ENCODE measurements at regions not wholly inside any gene's neighbourhood (a gene's known extent, or its start where the extent isn't known, plus 50 kb on each side); places are given as distances from the start of the nearest gene placed in this dataset.
"Not testable (repeated sequence)": the region's sequence is repeated elsewhere in the genome, so short reads cannot be mapped to it uniquely, and the experiment has no call there.

- TF ChIP-seq POLR2AphosphoS5 (IDR thresholded peaks at IDR 0.05; ENCODE audit: low read depth, low read length), result no peak
- no peak for TF ChIP-seq TAF1 (IDR thresholded peaks at IDR 0.05; ENCODE audit: borderline replicate concordance, low read depth, low read length)
- TF ChIP-seq POLR2A (IDR thresholded peaks at IDR 0.05; ENCODE audit: low read depth, low read length), result no peak
- no peak for DNase-seq (ENCODE audit: insufficient read length)
These were observed 221.8 kb upstream of the PPP1R3A start for GRCh38 chr7:114140561-114140960.

DNA sequence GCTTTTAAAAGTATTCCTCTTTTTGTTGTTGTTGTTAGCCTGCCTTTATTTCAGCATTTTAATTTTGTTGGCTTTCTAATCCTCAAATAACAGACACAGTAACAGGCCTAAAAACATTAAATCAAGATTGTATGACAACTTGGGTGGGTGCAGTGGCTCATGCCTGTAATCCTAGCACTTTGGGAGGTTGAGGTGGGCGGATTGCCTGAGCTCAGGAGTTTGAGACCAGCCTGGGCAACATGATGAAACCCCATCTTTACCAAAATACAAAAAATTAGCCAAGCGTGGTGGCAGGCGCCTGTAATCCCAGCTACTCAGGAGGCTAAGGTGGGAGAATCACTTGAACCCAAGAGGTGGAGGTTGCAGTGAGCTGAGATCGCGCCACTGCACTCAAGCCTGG lies 220.9 kb upstream of the PPP1R3A start:
- not testable (repeated sequence) for DNase-seq (ENCODE audit: insufficient read length); FAIRE-seq

More at GRCh38 chr7:114140561-114140960, 221.8 kb upstream of the PPP1R3A start:
- no peak for FAIRE-seq

DNA sequence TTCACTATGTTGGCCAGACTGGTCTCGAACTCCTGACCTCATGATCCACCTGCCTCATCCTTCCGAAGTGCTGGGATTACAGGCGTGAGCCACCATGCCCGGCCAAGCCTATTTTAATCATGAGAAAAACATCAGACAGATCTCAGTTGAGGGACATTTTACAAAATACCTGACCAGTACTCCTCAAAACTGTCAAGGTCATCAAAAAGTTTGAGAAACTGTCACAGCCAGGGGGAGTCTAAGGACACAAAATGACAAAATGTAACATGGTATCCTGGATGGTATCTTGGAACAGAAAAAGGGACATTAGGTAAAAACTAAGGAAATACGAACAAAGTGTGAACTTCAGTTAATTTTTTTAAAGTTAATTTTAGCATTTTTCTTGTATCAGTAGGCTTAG lies 219.8 kb upstream of the PPP1R3A start:
- FAIRE-seq (no peak), DNase-seq (ENCODE audit: insufficient read length) (no peak)
- no peak for TF ChIP-seq POLR2A (IDR thresholded peaks at IDR 0.05; ENCODE audit: low read depth, low read length)

- FAIRE-seq (no peak), DNase-seq (ENCODE audit: insufficient read length) (no peak)
- TF ChIP-seq POLR2AphosphoS5 (IDR thresholded peaks at IDR 0.05; ENCODE audit: low read depth, low read length) (no peak), TAF1 (IDR thresholded peaks at IDR 0.05; ENCODE audit: borderline replicate concordance, low read depth, low read length) (no peak)
These were observed 214.9 kb upstream of the PPP1R3A start for GRCh38 chr7:114133717-114134116.

GRCh38 chr7:114130866-114131265 lies 212.1 kb upstream of the PPP1R3A start:
- FAIRE-seq (no peak), DNase-seq (ENCODE audit: insufficient read length) (no peak)
- TF ChIP-seq POLR2A (IDR thresholded peaks at IDR 0.05; ENCODE audit: low read depth, low read length), result no peak
- no peak for TF ChIP-seq TAF1 (IDR thresholded peaks at IDR 0.05; ENCODE audit: borderline replicate concordance, low read depth, low read length)

DNA sequence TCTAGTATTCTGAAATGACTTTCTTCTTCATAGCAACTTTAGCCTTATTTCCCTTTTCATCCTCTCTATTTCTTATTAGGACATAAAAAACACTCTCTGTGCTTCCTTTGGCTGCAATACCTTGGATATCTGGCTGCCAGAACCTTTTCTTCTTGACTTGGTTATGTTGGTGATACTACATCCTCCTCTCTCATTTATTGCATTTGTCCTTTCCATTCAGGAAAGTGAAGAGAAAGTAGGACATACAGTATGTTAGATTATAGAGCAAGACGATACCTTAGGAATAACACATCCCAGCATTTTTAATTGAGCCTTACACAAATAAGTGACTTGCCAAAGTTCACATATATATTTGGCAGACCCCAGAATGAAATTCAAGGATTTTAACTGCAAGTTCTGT lies 210.1 kb upstream of the PPP1R3A start:
- no peak for DNase-seq (ENCODE audit: insufficient read length)
- FAIRE-seq, result no peak
- TF ChIP-seq POLR2AphosphoS5 (IDR thresholded peaks at IDR 0.05; ENCODE audit: low read depth, low read length), result no peak
- no peak for TF ChIP-seq TAF1 (IDR thresholded peaks at IDR 0.05; ENCODE audit: borderline replicate concordance, low read depth, low read length)
- TF ChIP-seq POLR2A (IDR thresholded peaks at IDR 0.05; ENCODE audit: low read depth, low read length), result no peak

GRCh38 chr7:114126095-114126494 lies 207.3 kb upstream of the PPP1R3A start:
- no peak for FAIRE-seq
- no peak for DNase-seq (ENCODE audit: insufficient read length)
- no peak for TF ChIP-seq POLR2A (IDR thresholded peaks at IDR 0.05; ENCODE audit: low read depth, low read length)

- no peak for DNase-seq (ENCODE audit: insufficient read length)
- TF ChIP-seq TAF1 (IDR thresholded peaks at IDR 0.05; ENCODE audit: borderline replicate concordance, low read depth, low read length) (no peak), POLR2AphosphoS5 (IDR thresholded peaks at IDR 0.05; ENCODE audit: low read depth, low read length) (no peak), POLR2A (IDR thresholded peaks at IDR 0.05; ENCODE audit: low read depth, low read length) (no peak)
- no peak for FAIRE-seq
These were observed 194.0 kb upstream of the PPP1R3A start for GRCh38 chr7:114112806-114113205.

- DNase-seq (ENCODE audit: insufficient read length), result no peak
- no peak for FAIRE-seq
- TF ChIP-seq POLR2AphosphoS5 (IDR thresholded peaks at IDR 0.05; ENCODE audit: low read depth, low read length) (no peak), POLR2A (IDR thresholded peaks at IDR 0.05; ENCODE audit: low read depth, low read length) (no peak), TAF1 (IDR thresholded peaks at IDR 0.05; ENCODE audit: borderline replicate concordance, low read depth, low read length) (no peak)
These were observed 191.9 kb upstream of the PPP1R3A start for GRCh38 chr7:114110666-114111065.

DNA sequence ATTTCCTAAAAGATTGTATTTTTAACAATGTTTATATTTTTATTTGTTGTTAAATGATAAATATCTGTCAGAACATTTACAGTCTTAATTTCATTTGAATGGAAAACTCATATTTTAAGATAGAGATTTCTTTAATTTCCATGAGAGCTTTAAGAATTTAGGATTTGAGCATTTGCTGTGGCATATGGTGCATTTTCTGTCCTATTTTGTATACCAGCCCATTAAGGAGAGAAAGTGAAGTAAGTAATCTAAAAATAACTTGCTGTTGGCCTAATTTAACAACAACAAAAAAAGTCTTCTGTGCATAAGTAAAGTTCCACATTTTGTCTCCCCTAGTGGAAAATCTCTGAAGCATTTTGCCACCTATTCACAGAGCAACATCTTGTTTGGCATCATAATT lies 190.9 kb upstream of the PPP1R3A start:
- DNase-seq (ENCODE audit: insufficient read length) (no peak), FAIRE-seq (no peak)
- TF ChIP-seq POLR2A (IDR thresholded peaks at IDR 0.05; ENCODE audit: low read depth, low read length), result no peak
- no peak for TF ChIP-seq POLR2AphosphoS5 (IDR thresholded peaks at IDR 0.05; ENCODE audit: low read depth, low read length)
- TF ChIP-seq TAF1 (IDR thresholded peaks at IDR 0.05; ENCODE audit: borderline replicate concordance, low read depth, low read length), result no peak

DNA sequence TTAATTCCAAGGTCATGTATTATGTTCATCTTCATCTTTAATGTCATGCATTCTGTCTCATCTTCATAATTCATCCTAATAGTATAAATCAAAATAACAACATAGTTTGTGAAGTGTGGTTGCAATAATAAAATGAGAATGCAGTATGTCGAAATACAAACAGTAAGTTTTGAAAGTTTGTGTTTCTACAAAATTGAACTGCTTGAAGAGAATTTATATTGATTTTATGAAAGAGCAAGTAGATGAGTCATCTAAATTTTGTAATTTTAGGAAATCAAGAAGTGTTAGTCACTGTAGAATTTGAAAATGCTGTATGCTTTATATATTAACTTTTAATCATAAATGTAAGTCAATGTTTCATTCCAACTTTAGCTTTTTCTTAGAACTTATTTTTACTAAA lies 190.5 kb upstream of the PPP1R3A start:
- DNase-seq (ENCODE audit: insufficient read length) (no peak), FAIRE-seq (no peak)
- TF ChIP-seq TAF1 (IDR thresholded peaks at IDR 0.05; ENCODE audit: borderline replicate concordance, low read depth, low read length) (no peak), POLR2AphosphoS5 (IDR thresholded peaks at IDR 0.05; ENCODE audit: low read depth, low read length) (no peak), POLR2A (IDR thresholded peaks at IDR 0.05; ENCODE audit: low read depth, low read length) (no peak)

DNA sequence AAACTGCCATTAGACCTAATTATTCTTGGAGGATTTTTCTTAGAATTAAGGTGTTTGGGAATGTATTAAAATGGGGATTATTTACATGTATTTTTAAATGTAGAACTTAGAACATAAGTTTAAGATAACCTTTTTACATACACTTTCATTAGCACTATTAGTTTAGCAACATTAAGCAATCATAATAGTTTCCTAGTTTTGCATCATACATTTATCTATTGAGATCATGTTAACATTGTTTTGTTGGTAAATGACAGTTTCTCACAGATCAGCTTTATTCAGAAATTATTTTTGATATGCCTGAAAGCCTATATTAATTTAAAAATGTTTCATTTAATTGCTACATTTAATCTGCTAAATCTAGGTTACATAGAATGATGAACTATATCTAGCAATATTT lies 189.7 kb upstream of the PPP1R3A start:
- DNase-seq (ENCODE audit: insufficient read length) (no peak), FAIRE-seq (no peak)
- TF ChIP-seq POLR2A (IDR thresholded peaks at IDR 0.05; ENCODE audit: low read depth, low read length) (no peak), TAF1 (IDR thresholded peaks at IDR 0.05; ENCODE audit: borderline replicate concordance, low read depth, low read length) (no peak)

DNA sequence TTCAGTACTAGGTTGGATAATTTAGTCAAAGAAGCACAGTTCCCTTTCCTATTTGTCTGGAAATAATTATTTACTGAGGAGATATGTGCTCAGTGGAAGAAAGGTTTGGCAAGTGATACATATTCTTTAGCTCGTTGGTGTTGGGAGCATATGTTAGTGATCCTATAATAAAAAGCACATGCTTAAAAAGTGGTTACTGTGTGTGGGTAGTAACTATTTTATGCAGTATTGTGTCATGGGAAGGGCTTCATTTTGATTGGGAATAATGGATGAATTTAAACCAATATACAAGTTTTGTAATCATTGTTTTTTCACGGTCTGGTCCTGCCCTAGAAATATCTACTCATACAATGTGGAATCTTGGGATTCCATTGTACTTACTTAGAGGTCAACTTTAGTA lies 188.7 kb upstream of the PPP1R3A start:
- TF ChIP-seq TAF1 (IDR thresholded peaks at IDR 0.05; ENCODE audit: borderline replicate concordance, low read depth, low read length), result no peak
- TF ChIP-seq POLR2A (IDR thresholded peaks at IDR 0.05; ENCODE audit: low read depth, low read length), result no peak
- TF ChIP-seq POLR2AphosphoS5 (IDR thresholded peaks at IDR 0.05; ENCODE audit: low read depth, low read length), result no peak
- no peak for FAIRE-seq
- DNase-seq (ENCODE audit: insufficient read length), result no peak

DNA sequence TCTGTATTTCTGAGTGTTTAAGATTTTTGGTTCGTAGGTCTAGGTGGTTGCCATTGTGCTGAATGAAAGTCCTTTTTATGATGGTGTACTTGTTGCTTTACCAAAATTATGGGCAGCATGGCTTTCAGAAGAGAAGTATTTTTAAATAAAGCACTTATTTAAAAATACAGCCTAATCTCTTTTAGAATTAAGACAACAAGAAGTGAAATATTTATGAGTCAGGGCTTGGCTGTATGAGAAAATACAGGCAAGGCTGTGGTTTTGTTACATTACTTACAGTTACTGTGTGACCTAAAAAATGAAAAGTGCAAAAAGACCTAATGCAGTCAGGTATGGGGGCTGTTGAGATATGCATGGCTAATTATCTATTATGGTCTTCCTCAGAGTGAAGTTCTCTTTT lies 185.2 kb upstream of the PPP1R3A start:
- FAIRE-seq (no peak), DNase-seq (ENCODE audit: insufficient read length) (no peak)
- TF ChIP-seq POLR2AphosphoS5 (IDR thresholded peaks at IDR 0.05; ENCODE audit: low read depth, low read length) (no peak), TAF1 (IDR thresholded peaks at IDR 0.05; ENCODE audit: borderline replicate concordance, low read depth, low read length) (no peak), POLR2A (IDR thresholded peaks at IDR 0.05; ENCODE audit: low read depth, low read length) (no peak)
